AG04450 (cell line): ENCODE measurements at regions not wholly inside any gene's neighbourhood (a gene's known extent, or its start where the extent isn't known, plus 50 kb on each side); places are given as distances from the start of the nearest gene placed in this dataset.

Source experiments
- CTCF ChIA-PET: fragments of 300-600, 350-600 bp; formaldehyde crosslinking; extraction: SDS; loops from one replicate; lab custom pipeline; 2022; ENCODE audit warnings: antibody characterized with exemption, inconsistent platforms; lab: Charles Lee
- POLR2A ChIA-PET: fragments of 350-600 bp; formaldehyde crosslinking; extraction: SDS; loops from one replicate; lab custom pipeline; 2021; ENCODE audit warnings: antibody characterized with exemption, inconsistent platforms; lab: Yijun Ruan, JAX
- DNase-seq: peaks from one replicate; pipeline ENCODE4 v3.0.0-alpha.2; 2011; ENCODE audit warnings: low read depth, low spot score
- H3K27ac ChIP-seq: one replicate; pipeline ENCODE4 v1.5.1; 2012; ENCODE audit warnings: low read depth, low read length, control low read depth
- H3K27me3 ChIP-seq: one replicate; pipeline ENCODE4 v1.6.0; 2012; ENCODE audit warnings: low read length; ENCODE audit not compliant: control insufficient read depth, insufficient read depth
- H3K4me3 ChIP-seq: 2 replicates; pipeline ENCODE4 v1.5.1; 2011; ENCODE audit warnings: mild to moderate bottlenecking, low read depth, low read length, control low read depth
- H3K9me3 ChIP-seq: 2 replicates; pipeline ENCODE4 v1.5.1; 2012; ENCODE audit warnings: low read length; ENCODE audit not compliant: control insufficient read depth, insufficient read depth
- CTCF ChIP-seq: IDR thresholded peaks from 2 replicates; pipeline ENCODE4 v1.5.1; 2011; ENCODE audit warnings: low read depth, low read length, control low read depth, inconsistent platforms

- DNase-seq = no peak
- POLR2A ChIA-PET = no interaction called here
- Histone ChIP-seq H3K9me3 (no peaks in the 10 kb centered on the region), H3K4me3 (no peak overlapping the region), H3K27ac (no peak overlapping the region), H3K27me3 (no peaks in the 10 kb centered on the region)
- CTCF ChIA-PET = no interaction called here
- TF ChIP-seq CTCF = no peak
Measured at GRCh38 chr4:64533637-64534036, 124.4 kb upstream of the TECRL start.

GRCh38 chr4:64533159-64533558 lies 123.9 kb upstream of the TECRL start:
- no peak for DNase-seq
- H3K27ac ChIP-seq = no peak overlapping the region
- no peak for TF ChIP-seq CTCF
- no peaks in the 10 kb centered on the region for H3K27me3 ChIP-seq
- ChIA-PET CTCF (no interaction called here), POLR2A (no interaction called here)
- no peaks in the 10 kb centered on the region for H3K9me3 ChIP-seq
- H3K4me3 ChIP-seq = no peak overlapping the region

- H3K27me3 ChIP-seq = no peaks in the 10 kb centered on the region
- CTCF ChIA-PET = interaction anchor here (0.9 kb wide), 1 partner anchor 19 kb away, joined by 3 read pairs; no protein-coding TSS in a partner anchor
Measured at GRCh38 chr4:64520421-64520820, 111.2 kb upstream of the TECRL start.

GRCh38 chr4:64518600-64518999 lies 109.3 kb upstream of the TECRL start:
- TF ChIP-seq CTCF = no peak
- H3K9me3 ChIP-seq = no peaks in the 10 kb centered on the region
- H3K4me3 ChIP-seq = no peak overlapping the region
- POLR2A ChIA-PET = no interaction called here
- no peaks in the 10 kb centered on the region for H3K27me3 ChIP-seq
- no peak overlapping the region for H3K27ac ChIP-seq
- no peak for DNase-seq
- CTCF ChIA-PET = no interaction called here

More at GRCh38 chr4:64520421-64520820, 111.2 kb upstream of the TECRL start:
- no peak for TF ChIP-seq CTCF
- Histone ChIP-seq H3K4me3 (no peak overlapping the region), H3K9me3 (no peaks in the 10 kb centered on the region), H3K27ac (no peak overlapping the region)
- POLR2A ChIA-PET = no interaction called here
- DNase-seq = no peak

DNA sequence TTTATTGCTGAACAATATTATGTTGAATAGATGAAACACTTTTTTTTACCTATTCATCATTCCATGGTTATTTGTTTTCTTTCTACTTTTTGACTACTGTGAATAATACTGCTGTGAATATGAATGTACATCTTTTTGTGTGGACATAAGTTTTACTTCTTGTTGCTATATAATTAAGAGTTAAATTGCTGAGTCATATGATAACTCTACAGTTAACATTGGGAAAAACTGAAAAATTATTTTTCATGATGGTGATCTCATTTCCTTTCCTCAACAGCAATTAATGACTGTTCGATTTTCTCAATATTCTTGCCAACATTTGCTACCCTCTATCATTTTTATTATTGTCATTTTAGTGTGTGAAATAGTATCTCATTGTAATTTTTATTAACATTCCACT lies 106.9 kb upstream of the TECRL start:
- POLR2A ChIA-PET = no interaction called here
- Histone ChIP-seq H3K27me3 (no peaks in the 10 kb centered on the region), H3K4me3 (no peak overlapping the region), H3K9me3 (no peaks in the 10 kb centered on the region; the same call in 1 of the 2 replicates), H3K27ac (no peak overlapping the region)
- CTCF ChIA-PET = no interaction called here
- DNase-seq = no peak
- TF ChIP-seq CTCF = no peak
